Liver (tissue), 3 donors: ENCODE measurements at regions not wholly inside any gene's neighbourhood (a gene's known extent, or its start where the extent isn't known, plus 50 kb on each side); places are given as distances from the start of the nearest gene placed in this dataset.

Source experiments
- RAD21 ChIP-seq, 2 donors: IDR thresholded peaks; 2 replicates each; pipeline ENCODE4 v1.6.1; 2016; ENCODE audit warnings: antibody characterized with exemption in 2 of 2, mild to moderate bottlenecking in 2 of 2
- TAF1 ChIP-seq: conservative IDR thresholded peaks from 2 replicates; pipeline ENCODE4 v1.6.1; 2016; ENCODE audit warnings: antibody characterized with exemption, mild to moderate bottlenecking
- TF ChIP-seq, protein P1 (sequence below): fragments of 150-350 bp; IDR thresholded peaks from 2 replicates; pipeline ENCODE4 v1.5.1; 2017; ENCODE audit warnings: improper control_type of control experiment, low read depth, low read length; ENCODE audit not compliant: missing input control
- donor health status: healthy.
- donor health status: healthy.

DNA sequence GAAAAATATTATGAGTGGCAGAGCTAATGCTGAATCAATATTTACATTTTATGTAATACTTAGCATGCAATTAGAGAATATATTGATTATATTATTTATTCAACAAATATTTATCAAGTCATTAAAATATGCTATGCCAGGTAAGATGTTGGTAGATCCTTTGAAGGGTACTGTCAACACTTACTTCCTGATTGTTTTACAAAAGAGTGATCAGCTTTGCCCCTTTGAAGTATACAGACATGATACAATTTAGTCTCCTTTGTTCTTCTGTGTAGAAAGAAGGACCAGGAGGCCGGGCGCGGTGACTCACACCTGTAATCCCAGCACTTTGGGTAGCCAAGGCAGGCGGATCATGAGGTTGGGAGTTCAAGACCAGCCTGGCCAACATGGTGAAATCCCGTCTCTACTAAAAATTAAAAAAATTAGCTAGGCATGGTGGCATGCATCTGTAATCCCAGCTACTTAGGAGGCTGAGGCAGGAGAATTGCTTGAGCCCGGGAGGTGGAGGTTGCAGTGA is 73.9 kb upstream of the IFNG-AS1 start:
- TF ChIP-seq, protein P1, sequence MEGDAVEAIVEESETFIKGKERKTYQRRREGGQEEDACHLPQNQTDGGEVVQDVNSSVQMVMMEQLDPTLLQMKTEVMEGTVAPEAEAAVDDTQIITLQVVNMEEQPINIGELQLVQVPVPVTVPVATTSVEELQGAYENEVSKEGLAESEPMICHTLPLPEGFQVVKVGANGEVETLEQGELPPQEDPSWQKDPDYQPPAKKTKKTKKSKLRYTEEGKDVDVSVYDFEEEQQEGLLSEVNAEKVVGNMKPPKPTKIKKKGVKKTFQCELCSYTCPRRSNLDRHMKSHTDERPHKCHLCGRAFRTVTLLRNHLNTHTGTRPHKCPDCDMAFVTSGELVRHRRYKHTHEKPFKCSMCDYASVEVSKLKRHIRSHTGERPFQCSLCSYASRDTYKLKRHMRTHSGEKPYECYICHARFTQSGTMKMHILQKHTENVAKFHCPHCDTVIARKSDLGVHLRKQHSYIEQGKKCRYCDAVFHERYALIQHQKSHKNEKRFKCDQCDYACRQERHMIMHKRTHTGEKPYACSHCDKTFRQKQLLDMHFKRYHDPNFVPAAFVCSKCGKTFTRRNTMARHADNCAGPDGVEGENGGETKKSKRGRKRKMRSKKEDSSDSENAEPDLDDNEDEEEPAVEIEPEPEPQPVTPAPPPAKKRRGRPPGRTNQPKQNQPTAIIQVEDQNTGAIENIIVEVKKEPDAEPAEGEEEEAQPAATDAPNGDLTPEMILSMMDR, result no peak
- no peak for TF ChIP-seq TAF1
- no peak for TF ChIP-seq RAD21 (IDR thresholded peaks at IDR 0.05)
